HEK293 (cell line): ENCODE measurements at regions not wholly inside any gene's neighbourhood (a gene's known extent, or its start where the extent isn't known, plus 50 kb on each side); places are given as distances from the start of the nearest gene placed in this dataset.

Experiments
- CTCF ChIA-PET: fragments of 350-600 bp; formaldehyde crosslinking; extraction: SDS; loops from one replicate; lab custom pipeline; 2021; ENCODE audit warnings: antibody characterized with exemption; lab: Yijun Ruan, JAX
- POLR2A ChIA-PET: fragments of 300-600 bp; formaldehyde crosslinking; extraction: SDS; loops from one replicate; lab custom pipeline; 2020; ENCODE audit warnings: antibody characterized with exemption, inconsistent platforms; lab: Yijun Ruan, JAX
- H3K27ac ChIP-seq: fragments of 200-500 bp; sonication (Bioruptor generic); 2 replicates; pipeline ENCODE4 v1.5.1; 2014; ENCODE audit warnings: low read depth, low read length, control low read depth, inconsistent platforms; ENCODE audit errors: extremely low read depth
- H3K36me3 ChIP-seq, 2 experiments: fragments of 200-500 bp in 1 of 2; sonication (Bioruptor generic) in 1 of 2; 1 replicate in 1 of 2; 2 replicates in 1 of 2; pipeline ENCODE4 v1.5.1; 2014 to 2017; ENCODE audit warnings: inconsistent platforms in 2 of 2, low read length in 2 of 2; ENCODE audit not compliant: control insufficient read depth in 2 of 2, insufficient read depth in 1 of 2
- H3K4me1 ChIP-seq: fragments of 200-500 bp; sonication (Bioruptor generic); 2 replicates; pipeline ENCODE4 v1.5.1; 2014; ENCODE audit warnings: mild to moderate bottlenecking, low read length, inconsistent platforms; ENCODE audit not compliant: control insufficient read depth, insufficient read depth
- H3K4me3 ChIP-seq: 2 replicates; pipeline ENCODE4 v1.5.1; 2011; ENCODE audit warnings: low read depth, mild to moderate bottlenecking, control low read depth, low read length, moderate library complexity
- H3K9me3 ChIP-seq: fragments of 200-500 bp; sonication (Bioruptor generic); 2 replicates; pipeline ENCODE4 v1.5.1; 2014; ENCODE audit warnings: low read depth, low read length, inconsistent platforms; ENCODE audit not compliant: control insufficient read depth, insufficient read depth
- BCL6B ChIP-seq: fragments of 450-650 bp; formaldehyde crosslinking; IDR thresholded peaks from 2 replicates; pipeline ENCODE4 v1.5.1; 2017; ENCODE audit warnings: missing biosample characterization, missing genetic modification characterization
- GFI1B ChIP-seq: fragments of 450-650 bp; formaldehyde crosslinking; IDR thresholded peaks from 2 replicates; pipeline ENCODE4 v1.5.1; 2016; ENCODE audit warnings: missing biosample characterization, missing genetic modification characterization
- HOXC10 ChIP-seq: sonication (generic); formaldehyde crosslinking; IDR thresholded peaks from 2 replicates; pipeline ENCODE4 v1.8.1; 2023; ENCODE audit warnings: mild to moderate bottlenecking, missing genetic modification reagents
- HOXD13 ChIP-seq: sonication (generic); formaldehyde crosslinking; IDR thresholded peaks from 2 replicates; pipeline ENCODE4 v1.8.0; 2022; ENCODE audit warnings: missing genetic modification reagents, borderline replicate concordance
- SCRT1 ChIP-seq: fragments of 450-650 bp; formaldehyde crosslinking; IDR thresholded peaks from 2 replicates; pipeline ENCODE4 v1.5.1; 2016; ENCODE audit warnings: missing biosample characterization, missing genetic modification characterization, borderline replicate concordance
- SP2 ChIP-seq: fragments of 450-650 bp; formaldehyde crosslinking; IDR thresholded peaks from 2 replicates; pipeline ENCODE4 v1.5.1; 2016; ENCODE audit warnings: missing biosample characterization, missing genetic modification characterization
- TCF7L2 ChIP-seq: IDR thresholded peaks from 2 replicates; pipeline ENCODE4 v1.6.1; 2011; ENCODE audit warnings: low read depth, mild to moderate bottlenecking, inconsistent platforms, low read length, moderate library complexity, borderline replicate concordance
- WT1 ChIP-seq: fragments of 450-650 bp; formaldehyde crosslinking; IDR thresholded peaks from 2 replicates; pipeline ENCODE4 v1.5.1; 2016; ENCODE audit warnings: missing biosample characterization, missing genetic modification characterization
- ZBTB49 ChIP-seq: fragments of 450-650 bp; formaldehyde crosslinking; IDR thresholded peaks from 2 replicates; pipeline ENCODE4 v1.5.1; 2016; ENCODE audit warnings: missing biosample characterization, missing genetic modification characterization, low read depth
- ZNF112 ChIP-seq: fragments of 450-650 bp; formaldehyde crosslinking; IDR thresholded peaks from 2 replicates; pipeline ENCODE4 v1.5.0; 2017; ENCODE audit warnings: missing biosample characterization, missing genetic modification characterization
- ZNF114 ChIP-seq: fragments of 450-650 bp; formaldehyde crosslinking; IDR thresholded peaks from 2 replicates; pipeline ENCODE4 v1.5.0; 2017; ENCODE audit warnings: missing biosample characterization, missing genetic modification characterization
- ZNF202 ChIP-seq: fragments of 450-650 bp; formaldehyde crosslinking; IDR thresholded peaks from 2 replicates; pipeline ENCODE4 v1.5.1; 2016; ENCODE audit warnings: missing biosample characterization, missing genetic modification characterization, borderline replicate concordance
- ZNF248 ChIP-seq: fragments of 450-650 bp; formaldehyde crosslinking; IDR thresholded peaks from 2 replicates; pipeline ENCODE4 v1.5.1; 2017; ENCODE audit warnings: missing biosample characterization, missing genetic modification characterization
- ZNF426 ChIP-seq: fragments of 450-650 bp; formaldehyde crosslinking; IDR thresholded peaks from 2 replicates; pipeline ENCODE4 v1.5.1; 2017; ENCODE audit warnings: missing biosample characterization, missing genetic modification characterization, mild to moderate bottlenecking, inconsistent platforms, moderate library complexity
- ZNF544 ChIP-seq: fragments of 450-650 bp; formaldehyde crosslinking; IDR thresholded peaks from 2 replicates; pipeline ENCODE4 v1.5.0; 2017; ENCODE audit warnings: missing biosample characterization, missing genetic modification characterization
- ZNF560 ChIP-seq: fragments of 450-650 bp; formaldehyde crosslinking; IDR thresholded peaks from 2 replicates; pipeline ENCODE4 v1.5.1; 2017; ENCODE audit warnings: missing biosample characterization, missing genetic modification characterization, borderline replicate concordance
- ZNF596 ChIP-seq: fragments of 450-650 bp; IDR thresholded peaks from 2 replicates; pipeline ENCODE4 v1.5.0; 2018; ENCODE audit warnings: missing biosample characterization, mild to moderate bottlenecking, missing genetic modification characterization, moderate library complexity
- ZNF623 ChIP-seq: fragments of 450-650 bp; formaldehyde crosslinking; IDR thresholded peaks from 2 replicates; pipeline ENCODE4 v1.5.1; 2016; ENCODE audit warnings: missing biosample characterization, missing genetic modification characterization
- ZNF639 ChIP-seq: fragments of 450-650 bp; formaldehyde crosslinking; IDR thresholded peaks from 2 replicates; pipeline ENCODE4 v1.5.1; 2016; ENCODE audit warnings: missing biosample characterization, missing genetic modification characterization
- ZNF664 ChIP-seq: fragments of 450-650 bp; formaldehyde crosslinking; IDR thresholded peaks from 2 replicates; pipeline ENCODE4 v1.5.1; 2016; ENCODE audit warnings: missing biosample characterization, missing genetic modification characterization
- ZNF768 ChIP-seq: fragments of 450-650 bp; formaldehyde crosslinking; IDR thresholded peaks from 2 replicates; pipeline ENCODE4 v1.5.1; 2018; ENCODE audit warnings: missing biosample characterization, mild to moderate bottlenecking, missing genetic modification characterization
- ZNF776 ChIP-seq: fragments of 450-650 bp; formaldehyde crosslinking; IDR thresholded peaks from 2 replicates; pipeline ENCODE4 v1.5.0; 2017; ENCODE audit warnings: missing biosample characterization, missing genetic modification characterization, borderline replicate concordance
- ZNF785 ChIP-seq: fragments of 450-650 bp; formaldehyde crosslinking; IDR thresholded peaks from 2 replicates; pipeline ENCODE4 v1.5.1; 2016; ENCODE audit warnings: missing biosample characterization, missing genetic modification characterization
- ZNF837 ChIP-seq: fragments of 450-650 bp; formaldehyde crosslinking; IDR thresholded peaks from 2 replicates; pipeline ENCODE4 v1.5.1; 2016; ENCODE audit warnings: missing biosample characterization, missing genetic modification characterization
- ZNF843 ChIP-seq: fragments of 450-650 bp; formaldehyde crosslinking; IDR thresholded peaks from 2 replicates; pipeline ENCODE4 v1.5.1; 2016; ENCODE audit warnings: missing biosample characterization, missing genetic modification characterization
- ZSCAN4 ChIP-seq: fragments of 450-650 bp; formaldehyde crosslinking; IDR thresholded peaks from 2 replicates; pipeline ENCODE4 v1.5.1; 2017; ENCODE audit warnings: missing biosample characterization, missing genetic modification characterization
- ZSCAN5A ChIP-seq: fragments of 450-650 bp; formaldehyde crosslinking; IDR thresholded peaks from 2 replicates; pipeline ENCODE4 v1.5.1; 2016; ENCODE audit warnings: missing biosample characterization, missing genetic modification characterization

GRCh38 chr4:18292411-18292810 lies 270.9 kb upstream of the LCORL start (continued):
- TF ChIP-seq ZSCAN4, result no peak
- no peak for TF ChIP-seq ZNF596 (tag by site-specific recombination)
- TF ChIP-seq ZNF776 (tag by site-specific recombination), result no peak
- no peak for TF ChIP-seq ZNF248 (tag by site-specific recombination)
- no peak for TF ChIP-seq HOXC10 (CRISPR knock-in tag)
- TF ChIP-seq ZNF664 (tag by site-specific recombination), result no peak
- TF ChIP-seq ZNF560 (tag by site-specific recombination), result no peak
- no peak for TF ChIP-seq BCL6B (tag by site-specific recombination)
- no peak for TF ChIP-seq ZNF623 (tag by site-specific recombination)
- no peak for TF ChIP-seq ZNF112 (tag by site-specific recombination)

- no peaks in the 10 kb centered on the region for H3K9me3 ChIP-seq
- H3K4me3 ChIP-seq, result no peak overlapping the region
- TF ChIP-seq ZNF843 (tag by site-specific recombination) (no peak), ZNF544 (tag by site-specific recombination) (no peak), ZBTB49 (no peak), HOXD13 (CRISPR knock-in tag) (no peak), GFI1B (tag by site-specific recombination) (no peak), ZNF112 (tag by site-specific recombination) (no peak), ZNF639 (tag by site-specific recombination) (no peak), WT1 (tag by site-specific recombination) (no peak)
- H3K4me1 ChIP-seq, result no peaks in the 10 kb centered on the region
- H3K27ac ChIP-seq, result no peak overlapping the region
- H3K36me3 ChIP-seq, result no peaks in the 10 kb centered on the region
- ChIA-PET POLR2A (no interaction called here), CTCF (interaction anchor here (0.6 kb wide), 1 partner anchor 55 kb away, joined by 3 read pairs; no protein-coding TSS in a partner anchor)
Observed at GRCh38 chr4:18291981-18292380, 270.4 kb upstream of the LCORL start.

GRCh38 chr4:18291256-18291655 lies 269.7 kb upstream of the LCORL start:
- Histone ChIP-seq H3K4me3 (no peak overlapping the region), H3K4me1 (no peaks in the 10 kb centered on the region), H3K27ac (no peak overlapping the region), H3K9me3 (no peaks in the 10 kb centered on the region), H3K36me3 (no peaks in the 10 kb centered on the region)
- CTCF ChIA-PET, result interaction anchor here (0.6 kb wide), 1 partner anchor 54 kb away, joined by 3 read pairs; no protein-coding TSS in a partner anchor
- POLR2A ChIA-PET, result no interaction called here
- TF ChIP-seq ZNF114 (tag by site-specific recombination), result no peak
- no peak for TF ChIP-seq SP2 (tag by site-specific recombination)
- no peak for TF ChIP-seq ZNF785 (tag by site-specific recombination)
- TF ChIP-seq ZNF768, result no peak
- no peak for TF ChIP-seq ZNF837
- TF ChIP-seq BCL6B (tag by site-specific recombination), result no peak
- TF ChIP-seq ZNF202 (tag by site-specific recombination), result no peak
- no peak for TF ChIP-seq TCF7L2
- TF ChIP-seq ZNF426 (tag by site-specific recombination), result no peak
- no peak for TF ChIP-seq ZSCAN5A (tag by site-specific recombination)
- TF ChIP-seq SCRT1 (tag by site-specific recombination), result no peak
